DND-41 (cell line): ENCODE measurements at regions not wholly inside any gene's neighbourhood (a gene's known extent, or its start where the extent isn't known, plus 50 kb on each side); places are given as distances from the start of the nearest gene placed in this dataset.

Experiments
- ATAC-seq: fragments of 200-7000 bp; cut with Tn5 transposase; 3 replicates; pipeline ENCODE4 v1.9.1; 2021; ENCODE audit warnings: low read depth; ENCODE audit not compliant: insufficient read depth
- DNase-seq: peaks from one replicate; pipeline ENCODE4 v3.0.0-alpha.2; 2020
- H2AFZ ChIP-seq: 2 replicates; pipeline ENCODE4 v1.6.0; 2012; ENCODE audit warnings: low read depth, low read length
- H3K27ac ChIP-seq: 2 replicates; pipeline ENCODE4 v1.5.1; 2012; ENCODE audit warnings: low read length, inconsistent platforms
- H3K27me3 ChIP-seq: fragments of 200-600 bp; sonication (generic); 2 replicates; pipeline ENCODE4 v1.6.0; 2012; ENCODE audit warnings: low read length, mild to moderate bottlenecking, inconsistent platforms; ENCODE audit not compliant: insufficient read depth, poor library complexity
- H3K36me3 ChIP-seq: 2 replicates; pipeline ENCODE4 v1.5.1; 2012; ENCODE audit warnings: low read length, inconsistent platforms; ENCODE audit not compliant: insufficient read depth
- H3K4me1 ChIP-seq: 2 replicates; pipeline ENCODE4 v1.5.1; 2012; ENCODE audit warnings: mild to moderate bottlenecking, low read length; ENCODE audit not compliant: insufficient read depth
- H3K4me2 ChIP-seq: 2 replicates; pipeline ENCODE4 v1.6.0; 2012; ENCODE audit warnings: mild to moderate bottlenecking, moderate library complexity, low read length, inconsistent platforms; ENCODE audit not compliant: insufficient read depth
- H3K4me3 ChIP-seq, 2 experiments: fragments of 200-600 bp in 1 of 2; shearing (Covaris generic) in 1 of 2; 2 replicates each; pipeline ENCODE4 v1.5.1; 2012 to 2016; ENCODE audit warnings: inconsistent platforms in 2 of 2, low read length in 2 of 2, mild to moderate bottlenecking in 2 of 2, low read depth in 1 of 2, moderate library complexity in 1 of 2
- H3K79me2 ChIP-seq: 2 replicates; pipeline ENCODE4 v1.6.0; 2012; ENCODE audit warnings: low read length, inconsistent platforms; ENCODE audit not compliant: insufficient read depth
- H3K9ac ChIP-seq: 2 replicates; pipeline ENCODE4 v1.6.0; 2012; ENCODE audit warnings: low read depth, mild to moderate bottlenecking, inconsistent platforms, low read length, moderate library complexity
- H3K9me3 ChIP-seq: 2 replicates; pipeline ENCODE4 v1.5.1; 2012; ENCODE audit warnings: low read length, moderate library complexity, mild to moderate bottlenecking, inconsistent platforms; ENCODE audit not compliant: insufficient read depth, severe bottlenecking
- H4K20me1 ChIP-seq: 2 replicates; pipeline ENCODE4 v1.6.0; 2012; ENCODE audit warnings: low read length; ENCODE audit not compliant: insufficient read depth
- CTCF ChIP-seq: IDR thresholded peaks from 2 replicates; pipeline ENCODE4 v1.5.1; 2012; ENCODE audit warnings: borderline replicate concordance, low read length, moderate library complexity, mild to moderate bottlenecking; ENCODE audit not compliant: poor library complexity, severe bottlenecking; ENCODE audit errors: extremely low read depth
- EZH2 ChIP-seq: IDR thresholded peaks from 3 replicates; pipeline ENCODE4 v1.6.1; 2012; ENCODE audit warnings: borderline replicate concordance, low read depth, mild to moderate bottlenecking, moderate library complexity, low read length, inconsistent platforms; ENCODE audit not compliant: severe bottlenecking

DNA sequence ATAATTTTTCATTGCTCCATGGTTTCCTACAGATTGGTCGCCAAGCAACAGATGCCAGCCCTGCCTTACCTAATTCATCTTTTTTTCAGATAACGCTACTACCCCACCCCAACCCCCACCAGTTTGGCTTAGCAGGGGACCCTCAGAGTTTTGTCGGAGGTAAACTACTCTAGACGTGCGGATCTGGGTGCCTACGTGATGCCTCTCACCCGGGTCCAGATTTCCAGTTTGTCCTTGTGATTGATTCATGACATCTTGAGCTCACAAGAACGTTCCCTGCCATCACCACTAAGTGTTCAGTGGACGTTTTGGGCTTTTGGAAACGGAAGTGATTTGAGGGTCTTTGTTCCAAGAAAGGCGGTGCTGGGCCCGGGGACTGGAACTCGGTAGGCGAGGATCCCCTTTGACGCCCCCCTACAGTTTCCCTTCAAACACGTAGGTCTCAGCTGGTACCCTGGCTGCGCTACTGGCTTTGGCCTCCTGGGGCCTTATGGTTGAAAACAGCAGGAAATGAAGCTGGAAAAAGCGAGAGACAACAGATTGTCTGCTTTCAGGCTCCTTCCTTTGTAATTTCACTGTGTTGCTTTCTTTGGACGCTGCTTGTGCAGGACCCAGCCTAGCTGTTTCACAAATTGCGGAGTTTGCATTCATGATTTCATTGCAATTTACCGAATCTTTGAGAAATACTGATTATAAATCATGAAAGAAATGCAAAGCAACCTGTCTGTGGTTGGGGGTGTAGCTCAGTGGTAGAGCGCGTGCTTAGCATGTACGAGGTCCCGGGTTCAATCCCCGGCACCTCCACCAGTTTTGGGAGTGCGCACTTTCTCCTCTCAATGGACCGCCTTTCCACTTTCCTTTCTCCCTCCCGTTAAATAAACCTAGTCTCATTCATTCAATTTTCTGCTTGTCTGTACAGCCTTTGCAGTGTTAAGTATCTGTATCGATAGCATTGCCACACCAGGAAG lies 81.0 kb downstream of the GPX5 start:
- peak; percentile 90 for ATAC-seq
- Histone ChIP-seq H3K27me3 (peaks cover 9% of the 10 kb centered on the region), H3K79me2 (no peaks in the 10 kb centered on the region), H4K20me1 (no peaks in the 10 kb centered on the region), H3K36me3 (no peaks in the 10 kb centered on the region), H3K9me3 (no peaks in the 10 kb centered on the region), H2AFZ (peak overlapping the region; percentile 51), H3K4me1 (peaks cover 16% of the 10 kb centered on the region), H3K4me2 (peak overlapping the region; percentile 48), H3K9ac (no peak overlapping the region), H3K27ac (no peak overlapping the region), H3K4me3 (peak overlapping the region in 1 of 2 experiments; percentile 38; a peak in 2 of 4 replicates)
- peak; percentile 60 for DNase-seq
- TF ChIP-seq CTCF (peak; percentile 37), EZH2 (no peak)

DNA sequence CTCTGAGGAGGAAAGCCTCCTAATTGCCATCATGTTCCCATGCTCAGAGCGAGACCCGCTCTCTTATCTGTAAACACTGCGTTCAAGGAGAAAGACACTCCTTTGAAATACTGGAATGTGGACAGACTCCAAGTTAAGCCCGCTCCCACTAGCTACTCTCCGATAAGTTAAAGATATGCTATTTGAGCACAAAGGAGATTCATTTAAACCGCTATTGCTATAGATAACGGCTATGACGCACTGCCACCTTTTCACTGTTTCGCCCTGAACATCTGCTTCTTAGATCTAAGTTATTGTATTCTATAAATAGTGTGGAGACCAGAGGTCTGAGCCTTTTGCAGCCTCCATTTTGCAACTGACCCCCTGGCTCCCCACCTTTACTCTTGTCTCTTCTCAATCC lies 82.3 kb downstream of the GPX5 start:
- ATAC-seq: no peak
- peaks cover 16% of the 10 kb centered on the region for H3K4me1 ChIP-seq
- H3K9me3 ChIP-seq: no peaks in the 10 kb centered on the region
- H3K27me3 ChIP-seq: peaks cover 12% of the 10 kb centered on the region
- no peak overlapping the region for H3K4me2 ChIP-seq
- no peaks in the 10 kb centered on the region for H3K79me2 ChIP-seq
- H3K27ac ChIP-seq: no peak overlapping the region
- H3K9ac ChIP-seq: no peak overlapping the region
- no peak overlapping the region for H3K4me3 ChIP-seq
- DNase-seq: no peak
- H3K36me3 ChIP-seq: no peaks in the 10 kb centered on the region
- no peak overlapping the region for H2AFZ ChIP-seq
- no peaks in the 10 kb centered on the region for H4K20me1 ChIP-seq
- no peak for TF ChIP-seq EZH2

- H3K36me3 ChIP-seq: no peaks in the 10 kb centered on the region
- no peak for TF ChIP-seq EZH2
- TF ChIP-seq CTCF: no peak
- H3K9me3 ChIP-seq: no peaks in the 10 kb centered on the region
- peaks cover 12% of the 10 kb centered on the region for H3K27me3 ChIP-seq
- H2AFZ ChIP-seq: no peak overlapping the region
- no peak overlapping the region for H3K4me3 ChIP-seq
- H3K79me2 ChIP-seq: no peaks in the 10 kb centered on the region
- no peak overlapping the region for H3K4me2 ChIP-seq
- ATAC-seq (no peak), DNase-seq (no peak)
- peaks cover 16% of the 10 kb centered on the region for H3K4me1 ChIP-seq
- H3K27ac ChIP-seq: no peak overlapping the region
- H3K9ac ChIP-seq: no peak overlapping the region
- no peaks in the 10 kb centered on the region for H4K20me1 ChIP-seq
These were observed 84.0 kb downstream of the GPX5 start for GRCh38 chr6:28609672-28610071.

DNA sequence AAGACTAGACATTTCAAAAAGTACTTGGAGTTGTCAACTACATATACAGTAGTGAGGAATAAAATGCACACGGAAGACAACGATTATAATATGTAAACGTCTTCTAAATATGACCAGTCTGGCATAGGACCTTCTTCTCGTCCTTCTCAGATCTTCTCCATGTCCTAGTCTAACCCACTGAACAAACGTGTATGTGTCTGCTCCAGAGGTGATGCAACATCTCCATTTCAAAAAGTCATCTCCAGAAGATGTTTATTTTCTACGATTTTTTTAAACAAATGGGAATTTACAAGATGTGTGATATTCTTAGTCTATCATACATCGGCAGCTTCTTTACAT lies 89.9 kb downstream of the GPX5 start:
- no peaks in the 10 kb centered on the region for H3K79me2 ChIP-seq
- H3K4me1 ChIP-seq: no peaks in the 10 kb centered on the region
- H3K9ac ChIP-seq: no peak overlapping the region
- H3K4me2 ChIP-seq: no peak overlapping the region
- ATAC-seq (no peak), DNase-seq (no peak)
- H3K4me3 ChIP-seq: no peak overlapping the region
- H2AFZ ChIP-seq: no peak overlapping the region
- peaks cover 4% of the 10 kb centered on the region for H3K27me3 ChIP-seq
- H4K20me1 ChIP-seq: no peaks in the 10 kb centered on the region
- TF ChIP-seq CTCF (no peak), EZH2 (no peak)
- no peaks in the 10 kb centered on the region for H3K36me3 ChIP-seq
- H3K27ac ChIP-seq: no peak overlapping the region
- H3K9me3 ChIP-seq: no peaks in the 10 kb centered on the region
